Gastroesophageal sphincter (tissue), 4 donors: ENCODE measurements at regions not wholly inside any gene's neighbourhood (a gene's known extent, or its start where the extent isn't known, plus 50 kb on each side); places are given as distances from the start of the nearest gene placed in this dataset.

Experiments used
- ATAC-seq: fragments of 150-250 bp; one replicate; pipeline ENCODE4 v1.9.1; 2016; ENCODE audit warnings: mild to moderate bottlenecking, moderate library complexity
- H3K27ac ChIP-seq, 4 donors: fragments of 200-600 bp; sonication (generic) in 3 of 4; 1 replicate in 3 of 4; 2 replicates in 1 of 4; pipeline ENCODE4 v1.5.1; 2016 to 2019
- H3K27me3 ChIP-seq: fragments of 200-600 bp; sonication (generic); one replicate; pipeline ENCODE4 v1.5.1; 2019
- H3K36me3 ChIP-seq, 2 donors: fragments of 200-600 bp; sonication (generic); one replicate each; pipeline ENCODE4 v1.5.1; 2019; ENCODE audit warnings: control low read depth in 1 of 2
- H3K4me1 ChIP-seq, 3 donors: fragments of 200-600 bp; sonication (generic); 1 replicate in 2 of 3; 2 replicates in 1 of 3; pipeline ENCODE4 v1.5.1; 2016 to 2019; ENCODE audit warnings: control low read depth in 2 of 3
- H3K4me3 ChIP-seq, 2 donors: fragments of 200-600 bp; sonication (generic); one replicate each; pipeline ENCODE4 v1.5.1; 2019; ENCODE audit warnings: mild to moderate bottlenecking in 1 of 2, moderate library complexity in 1 of 2
- H3K9me3 ChIP-seq, 3 donors: fragments of 200-600 bp; sonication (generic); one replicate each; pipeline ENCODE4 v1.5.1; 2017 to 2019; ENCODE audit warnings: control low read depth in 2 of 3
- EP300 ChIP-seq: sonication (generic); formaldehyde crosslinking; IDR thresholded peaks from one replicate; pipeline ENCODE4 v1.6.1; 2017; ENCODE audit warnings: antibody characterized with exemption, mild to moderate bottlenecking
- POLR2A ChIP-seq, 2 donors: fragments of 450-650 bp; IDR thresholded peaks; one replicate each; pipeline ENCODE4 v1.6.1; 2017; ENCODE audit warnings: antibody characterized with exemption in 2 of 2, mild to moderate bottlenecking in 2 of 2, moderate library complexity in 1 of 2
- POLR2AphosphoS5 ChIP-seq: sonication (generic); formaldehyde crosslinking; IDR thresholded peaks from one replicate; pipeline ENCODE4 v1.6.1; 2017; ENCODE audit warnings: antibody characterized with exemption
- WGBS, 2 donors: methylation state at CpG; one replicate each; pipeline ENCODE4 v1.1.5; 2018; ENCODE audit warnings: low coverage in 1 of 2; 5-methylcytosine and 5-hydroxymethylcytosine counted together
- TF ChIP-seq, protein P1 (sequence below), 4 experiments: fragments of 200-600 bp in 2 of 4; fragments of 450-650 bp in 2 of 4; sonication (generic) in 1 of 4; IDR thresholded peaks; one replicate each; pipeline ENCODE4 v1.5.1; 2017 to 2019; ENCODE audit warnings: antibody characterized with exemption in 4 of 4, mild to moderate bottlenecking in 2 of 4, moderate library complexity in 2 of 4

GRCh38 chr1:34650090-34650489 lies 104.8 kb upstream of the GJB5 start:
- Histone ChIP-seq H3K4me3 (no peak overlapping the region), H3K27me3 (peaks cover 70% of the 10 kb centered on the region), H3K4me1 (no peaks in the 10 kb centered on the region), H3K36me3 (no peaks in the 10 kb centered on the region), H3K27ac (no peak overlapping the region), H3K9me3 (no peaks in the 10 kb centered on the region)
- ATAC-seq = no peak
- 80 to 86% methylated on average over 1 of the region's 1 CpG for WGBS, 2 donors
- TF ChIP-seq POLR2AphosphoS5 (no peak), POLR2A (IDR thresholded peaks at IDR 0.05) (no peak), EP300 (no peak)
- TF ChIP-seq, protein P1, sequence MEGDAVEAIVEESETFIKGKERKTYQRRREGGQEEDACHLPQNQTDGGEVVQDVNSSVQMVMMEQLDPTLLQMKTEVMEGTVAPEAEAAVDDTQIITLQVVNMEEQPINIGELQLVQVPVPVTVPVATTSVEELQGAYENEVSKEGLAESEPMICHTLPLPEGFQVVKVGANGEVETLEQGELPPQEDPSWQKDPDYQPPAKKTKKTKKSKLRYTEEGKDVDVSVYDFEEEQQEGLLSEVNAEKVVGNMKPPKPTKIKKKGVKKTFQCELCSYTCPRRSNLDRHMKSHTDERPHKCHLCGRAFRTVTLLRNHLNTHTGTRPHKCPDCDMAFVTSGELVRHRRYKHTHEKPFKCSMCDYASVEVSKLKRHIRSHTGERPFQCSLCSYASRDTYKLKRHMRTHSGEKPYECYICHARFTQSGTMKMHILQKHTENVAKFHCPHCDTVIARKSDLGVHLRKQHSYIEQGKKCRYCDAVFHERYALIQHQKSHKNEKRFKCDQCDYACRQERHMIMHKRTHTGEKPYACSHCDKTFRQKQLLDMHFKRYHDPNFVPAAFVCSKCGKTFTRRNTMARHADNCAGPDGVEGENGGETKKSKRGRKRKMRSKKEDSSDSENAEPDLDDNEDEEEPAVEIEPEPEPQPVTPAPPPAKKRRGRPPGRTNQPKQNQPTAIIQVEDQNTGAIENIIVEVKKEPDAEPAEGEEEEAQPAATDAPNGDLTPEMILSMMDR (IDR thresholded peaks at IDR 0.05) = no peak

DNA sequence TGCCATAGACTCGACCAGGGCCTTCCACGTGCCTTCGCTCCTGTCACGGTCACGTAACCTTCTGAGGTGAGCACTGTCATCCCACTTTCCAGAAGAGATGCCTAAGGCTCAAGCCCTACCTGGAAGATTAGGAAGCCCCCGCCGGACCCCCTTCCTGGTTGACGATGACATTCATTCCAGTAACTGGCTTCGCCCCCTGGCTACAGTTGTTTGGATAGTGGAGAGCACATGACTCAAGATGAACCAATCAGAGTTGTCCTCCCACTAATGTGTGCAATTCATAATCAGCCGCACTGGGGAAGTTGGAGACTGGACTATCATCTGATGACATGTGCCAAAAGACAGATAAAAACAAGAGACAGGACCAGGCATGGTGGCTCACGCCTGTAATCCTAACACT lies 104.0 kb upstream of the GJB5 start:
- H3K27ac ChIP-seq = no peak overlapping the region
- 92 to 100% methylated on average over 1 to 7 of the region's 11 CpGs for WGBS, 2 donors
- no peaks in the 10 kb centered on the region for H3K36me3 ChIP-seq
- TF ChIP-seq, protein P1 (IDR thresholded peaks at IDR 0.05) = no peak
- TF ChIP-seq EP300 (no peak), POLR2AphosphoS5 (no peak), POLR2A (IDR thresholded peaks at IDR 0.05) (no peak)
- H3K4me1 ChIP-seq = no peaks in the 10 kb centered on the region
- peaks cover 70% of the 10 kb centered on the region for H3K27me3 ChIP-seq
- ATAC-seq = no peak
- H3K4me3 ChIP-seq = no peak overlapping the region
- H3K9me3 ChIP-seq = no peaks in the 10 kb centered on the region

- H3K4me1 ChIP-seq = no peaks in the 10 kb centered on the region
- ATAC-seq = no peak
- no peak overlapping the region for H3K27ac ChIP-seq
- no peaks in the 10 kb centered on the region for H3K9me3 ChIP-seq
- no peaks in the 10 kb centered on the region for H3K36me3 ChIP-seq
- WGBS, 2 donors = 72 to 86% methylated on average over 3 to 7 of the region's 7 CpGs
- H3K27me3 ChIP-seq = peaks cover 69% of the 10 kb centered on the region
- TF ChIP-seq POLR2A (IDR thresholded peaks at IDR 0.05) (no peak), EP300 (no peak), POLR2AphosphoS5 (no peak)
- TF ChIP-seq, protein P1 (IDR thresholded peaks at IDR 0.05) = no peak
- H3K4me3 ChIP-seq = no peak overlapping the region
These were observed 101.7 kb upstream of the GJB5 start for GRCh38 chr1:34653110-34653509.

DNA sequence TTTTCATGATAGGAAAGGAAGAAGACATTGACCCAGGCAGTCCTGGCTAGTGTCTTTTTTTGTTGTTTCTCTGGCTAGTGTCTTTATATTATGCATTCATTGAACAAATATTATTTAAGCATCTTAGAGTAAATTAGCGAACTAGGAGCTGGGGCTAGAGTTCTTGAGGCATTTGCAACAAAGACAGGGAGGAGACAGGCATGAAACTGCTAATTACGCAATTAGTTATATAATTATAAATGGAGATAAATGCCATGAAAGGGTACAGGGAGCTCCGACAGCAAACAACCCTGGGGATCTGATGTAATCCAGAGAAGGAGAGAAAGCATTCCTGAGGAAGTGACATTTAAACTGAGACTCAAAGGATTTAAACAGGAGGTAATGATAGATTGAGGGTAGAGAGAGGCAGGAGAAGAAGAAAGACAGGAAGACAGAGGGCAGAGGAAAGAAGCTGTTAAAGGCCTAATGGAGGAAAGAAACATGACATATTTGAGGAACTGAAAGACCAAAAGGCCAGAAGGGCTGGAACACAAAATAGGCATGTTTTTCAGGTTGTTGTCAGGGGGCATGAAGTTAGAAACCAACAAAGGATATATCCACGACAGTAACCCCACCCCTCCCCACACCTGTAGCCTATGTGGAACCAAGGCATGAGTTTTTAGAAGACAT lies 99.5 kb upstream of the GJB5 start:
- H3K36me3 ChIP-seq = no peaks in the 10 kb centered on the region
- H3K4me3 ChIP-seq = no peak overlapping the region
- no peaks in the 10 kb centered on the region for H3K9me3 ChIP-seq
- H3K4me1 ChIP-seq = no peaks in the 10 kb centered on the region
- no peak for TF ChIP-seq POLR2A (IDR thresholded peaks at IDR 0.05)
- TF ChIP-seq POLR2AphosphoS5 = no peak
- TF ChIP-seq, protein P1 (IDR thresholded peaks at IDR 0.05) = no peak
- no peak for TF ChIP-seq EP300
- ATAC-seq = no peak
- H3K27ac ChIP-seq = no peak overlapping the region
- peaks cover 52% of the 10 kb centered on the region for H3K27me3 ChIP-seq
- WGBS, 2 donors = 32 to 57% methylated on average over 2 to 4 of the region's 4 CpGs

DNA sequence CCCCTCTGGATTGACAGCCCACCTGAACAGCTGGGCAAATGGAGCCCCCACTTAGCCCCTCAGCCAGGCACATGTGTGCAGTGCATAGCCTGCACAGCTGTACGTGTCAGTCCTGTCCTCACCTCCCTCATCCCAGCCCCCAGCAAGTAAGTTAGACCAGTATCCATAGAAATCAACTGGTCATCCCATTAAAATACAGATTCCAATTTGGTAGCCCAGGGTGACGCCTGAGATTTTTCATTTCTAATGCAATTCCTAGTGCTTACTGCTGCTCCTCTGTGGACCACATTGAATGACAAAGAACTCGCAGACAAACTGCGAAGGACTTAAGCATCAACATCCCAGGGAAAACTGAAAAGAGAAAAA lies 99.0 kb upstream of the GJB5 start:
- H3K27ac ChIP-seq = no peak overlapping the region
- peaks cover 48% of the 10 kb centered on the region for H3K27me3 ChIP-seq
- TF ChIP-seq POLR2A (IDR thresholded peaks at IDR 0.05) (no peak), EP300 (no peak)
- WGBS, 2 donors = 60 to 72% methylated on average over 3 of the region's 4 CpGs
- no peaks in the 10 kb centered on the region for H3K9me3 ChIP-seq
- H3K36me3 ChIP-seq = no peaks in the 10 kb centered on the region
- no peaks in the 10 kb centered on the region for H3K4me1 ChIP-seq
- no peak for ATAC-seq
- no peak overlapping the region for H3K4me3 ChIP-seq
